GM19438 (cell line): ENCODE measurements at regions not wholly inside any gene's neighbourhood (a gene's known extent, or its start where the extent isn't known, plus 50 kb on each side); places are given as distances from the start of the nearest gene placed in this dataset.

ENCODE experiments used
- ATAC-seq: cut with Tn5 transposase; IDR thresholded peaks from one replicate; pipeline ENCODE4 v1.9.1; 2021; ENCODE audit warnings: low read depth; ENCODE audit not compliant: unreplicated experiment

DNA sequence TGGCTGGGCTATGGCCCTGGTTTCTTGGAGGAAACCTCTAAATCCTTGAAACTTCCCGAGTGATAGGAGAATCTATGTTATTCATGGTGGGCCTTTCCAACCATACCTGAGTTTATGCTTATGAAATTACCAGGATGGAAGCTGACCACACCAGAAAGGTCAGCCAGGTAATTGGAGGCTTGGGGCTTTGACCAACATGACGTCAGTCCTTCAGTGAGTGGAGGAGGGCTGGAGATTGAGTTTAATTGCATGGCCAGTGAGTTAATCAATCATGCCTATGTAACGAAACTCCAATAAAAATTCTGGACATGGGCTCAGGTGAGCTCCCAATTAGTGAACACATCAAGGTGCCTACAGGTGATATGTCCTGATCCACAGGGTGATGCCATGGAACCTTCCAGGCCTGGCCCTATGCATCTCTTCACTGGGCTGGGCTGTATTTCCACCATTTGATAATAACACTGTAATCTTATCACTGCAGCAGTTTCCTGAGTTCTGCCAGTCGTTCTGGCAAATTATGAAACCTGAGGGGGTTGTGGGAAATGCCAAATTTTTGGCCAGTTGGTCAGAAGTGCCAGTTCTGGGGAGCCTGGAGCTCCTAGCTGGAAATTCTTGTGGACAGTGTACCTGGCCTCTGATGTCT, 106.5 kb downstream of the CDH26 start:
- ATAC-seq: no peak

DNA sequence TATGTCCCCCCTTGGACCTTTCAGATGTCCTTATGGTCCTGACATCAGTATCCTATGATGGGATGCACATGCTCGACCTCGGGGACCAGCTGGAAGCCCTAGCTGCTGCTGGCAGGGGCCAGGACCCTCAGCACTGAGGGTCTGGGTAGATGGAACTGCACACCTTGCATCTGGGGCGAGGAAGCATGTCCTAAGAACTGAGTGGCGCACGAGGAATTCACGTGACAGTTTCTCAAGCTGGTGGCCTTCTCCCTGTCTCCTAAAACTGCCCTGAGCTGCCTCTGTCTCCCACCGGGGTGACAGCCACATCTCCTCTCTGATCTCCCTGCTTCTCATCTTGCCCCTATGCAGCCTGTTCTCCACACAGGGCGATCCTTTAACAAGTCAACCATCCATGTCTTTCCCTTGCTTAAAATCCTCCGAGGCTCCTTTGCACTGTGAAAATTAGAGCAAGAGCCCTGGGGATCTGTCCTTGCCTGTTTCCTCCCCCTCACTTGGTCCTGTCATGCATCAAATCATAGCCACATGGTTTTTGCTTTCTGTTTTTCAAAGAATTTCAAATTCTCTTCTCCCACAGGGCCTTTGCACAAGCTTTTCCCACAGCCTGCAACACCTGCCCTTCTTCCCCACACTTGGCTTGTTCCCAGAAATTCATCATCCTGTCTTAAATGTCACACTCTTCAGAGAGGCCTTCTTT, 107.7 kb downstream of the CDH26 start:
- no peak for ATAC-seq

DNA sequence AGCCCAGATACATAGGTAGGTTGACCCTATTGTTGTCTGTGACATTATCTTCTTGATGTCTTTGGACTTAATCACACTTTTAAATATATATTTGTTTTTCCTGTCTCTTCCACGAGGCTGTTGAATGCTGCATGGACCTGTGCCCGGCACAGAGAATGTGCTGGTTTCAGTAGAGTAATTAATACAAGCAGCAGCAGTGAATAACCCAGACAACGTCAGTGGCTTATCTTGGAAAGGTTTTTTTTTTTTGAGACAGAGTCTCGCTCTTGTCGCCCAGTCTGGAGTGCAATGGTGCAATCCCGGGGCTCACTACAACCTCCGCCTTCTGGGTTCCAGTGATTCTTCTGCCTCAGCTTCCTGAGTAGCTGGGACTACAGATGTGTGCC, 108.2 kb downstream of the CDH26 start:
- ATAC-seq: no peak

DNA sequence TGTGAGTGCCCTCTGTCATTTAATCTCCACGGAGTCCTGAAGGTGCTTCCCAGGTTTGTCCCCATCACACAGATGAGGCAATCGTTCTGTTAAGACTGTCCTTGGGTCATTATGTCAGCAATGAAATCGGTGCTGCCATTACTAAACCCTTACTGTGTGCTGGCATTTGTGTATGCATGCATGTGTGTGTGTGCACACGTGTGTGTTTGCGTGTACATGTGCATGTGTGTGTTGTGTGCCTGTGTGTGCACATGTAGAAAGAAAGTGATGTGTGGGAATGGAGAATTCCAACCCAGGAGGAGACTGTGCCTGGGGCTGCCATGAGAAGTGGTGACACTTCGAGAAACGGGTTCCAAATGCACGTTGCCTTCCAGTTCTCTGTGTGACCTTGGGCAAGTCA, 110.3 kb downstream of the CDH26 start:
- ATAC-seq: no peak

DNA sequence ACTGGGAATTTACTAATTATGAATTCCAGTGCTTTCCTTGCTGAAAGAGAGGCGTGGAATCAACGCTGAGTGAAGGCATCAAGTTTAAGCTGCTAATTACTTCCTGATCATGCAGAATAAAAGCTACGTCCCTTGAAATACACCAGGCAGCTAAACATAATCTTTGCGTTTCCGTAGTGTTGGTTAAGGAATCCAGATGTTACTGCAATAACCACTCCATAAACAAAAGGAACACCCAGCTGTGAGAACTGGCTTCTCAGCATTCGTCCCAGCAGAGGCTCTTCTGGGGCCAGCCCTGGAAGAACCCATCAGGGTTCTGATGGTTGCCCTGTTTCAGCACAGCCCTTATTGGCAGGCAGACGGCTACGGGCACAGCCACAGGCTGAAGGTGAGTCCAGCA, 111.4 kb downstream of the CDH26 start:
- ATAC-seq: no peak

DNA sequence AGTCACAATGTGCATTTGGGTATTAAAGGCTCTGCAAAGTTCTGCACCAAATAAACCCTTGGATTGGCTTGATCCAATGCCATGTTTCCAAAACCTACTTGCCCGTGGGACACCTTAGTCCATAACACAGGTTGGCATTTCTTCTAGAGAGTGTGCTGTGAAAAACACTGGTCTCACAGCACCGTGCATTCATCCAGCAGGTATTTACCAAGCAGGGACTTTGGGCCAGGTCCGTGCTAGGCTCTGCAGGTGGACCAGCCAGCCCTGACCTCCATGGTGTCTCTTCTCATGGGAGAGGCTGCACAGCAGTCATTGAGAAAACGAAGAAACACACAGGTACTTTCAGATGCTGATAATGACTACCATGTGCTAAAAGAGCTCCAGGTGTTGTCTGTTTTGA, 112.6 kb downstream of the CDH26 start:
- ATAC-seq: no peak

DNA sequence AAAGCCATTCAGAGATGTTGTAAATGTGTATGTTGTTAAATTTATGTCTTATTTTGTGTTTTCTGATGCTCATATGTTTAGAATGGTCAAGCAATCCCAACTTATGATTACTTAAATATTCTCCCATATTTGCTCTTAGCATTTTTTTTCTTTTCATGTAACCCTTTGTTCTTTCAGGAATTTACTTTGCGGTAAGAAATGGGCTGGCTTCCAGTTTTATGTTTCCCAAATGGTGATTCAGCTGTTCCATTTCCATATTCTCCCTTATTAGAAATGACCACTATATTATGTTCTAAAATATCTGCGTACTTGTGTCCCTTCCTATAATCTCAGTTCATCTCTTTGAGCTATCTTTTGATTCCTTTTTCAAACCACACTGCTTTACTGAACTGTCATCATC, 113.7 kb downstream of the CDH26 start:
- ATAC-seq: no peak

DNA sequence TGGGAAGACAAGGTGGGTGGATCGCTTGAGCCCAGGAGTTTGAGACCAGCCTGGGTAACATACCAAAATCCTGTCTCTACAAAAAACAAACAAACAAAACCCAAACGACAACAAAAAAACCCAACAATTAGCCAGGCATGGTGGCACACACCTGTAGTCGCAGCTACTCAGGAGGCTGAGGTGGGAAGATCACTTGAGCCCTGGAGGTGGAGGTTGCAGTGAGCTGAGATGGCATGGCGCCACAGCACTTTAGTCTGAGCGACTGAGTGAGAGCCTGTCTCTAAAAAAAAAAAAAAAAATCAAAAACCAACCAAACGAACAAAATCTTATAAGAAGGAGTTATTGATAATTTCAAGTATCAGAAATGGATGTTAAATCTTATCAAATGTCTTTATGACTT, 114.9 kb downstream of the CDH26 start:
- no peak for ATAC-seq

DNA sequence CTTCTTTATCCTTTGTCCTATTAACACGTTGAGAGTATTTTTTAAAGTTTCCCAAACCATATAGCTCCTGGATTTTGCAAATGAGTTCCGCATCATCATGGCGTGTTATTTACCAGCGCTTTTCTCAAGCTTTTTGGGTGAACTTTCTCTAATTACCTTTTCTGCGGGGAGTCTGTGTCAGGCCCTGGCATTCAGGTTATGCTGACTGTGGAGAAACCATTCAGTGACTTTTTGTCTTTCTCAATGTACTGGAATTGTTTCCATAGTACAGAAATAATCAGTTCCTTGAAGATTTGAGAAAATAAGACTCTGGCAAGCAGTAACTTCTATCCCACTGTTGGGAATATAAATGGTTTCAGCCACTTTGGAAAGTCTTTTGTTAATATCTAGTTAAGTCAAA, 115.3 kb downstream of the CDH26 start:
- no peak for ATAC-seq

DNA sequence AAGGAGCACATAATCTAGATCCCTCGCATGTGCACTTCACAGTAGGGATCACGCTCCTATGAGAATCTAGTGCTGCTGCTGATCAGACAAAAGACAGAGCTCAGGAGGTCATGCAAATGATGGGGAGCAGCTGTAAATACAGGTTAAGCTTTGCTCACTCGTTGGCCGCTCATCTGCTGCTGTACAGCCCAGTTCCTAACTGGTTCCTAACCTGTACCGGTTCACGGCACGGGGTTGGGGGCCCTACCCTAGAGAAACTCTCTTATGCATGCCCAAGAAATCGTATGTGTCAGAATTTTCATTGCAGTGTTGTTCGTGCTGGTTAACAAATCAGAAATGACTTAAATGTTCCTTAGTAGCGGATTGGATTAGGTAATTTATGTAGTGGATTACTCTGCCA, 116.1 kb downstream of the CDH26 start:
- no peak for ATAC-seq

DNA sequence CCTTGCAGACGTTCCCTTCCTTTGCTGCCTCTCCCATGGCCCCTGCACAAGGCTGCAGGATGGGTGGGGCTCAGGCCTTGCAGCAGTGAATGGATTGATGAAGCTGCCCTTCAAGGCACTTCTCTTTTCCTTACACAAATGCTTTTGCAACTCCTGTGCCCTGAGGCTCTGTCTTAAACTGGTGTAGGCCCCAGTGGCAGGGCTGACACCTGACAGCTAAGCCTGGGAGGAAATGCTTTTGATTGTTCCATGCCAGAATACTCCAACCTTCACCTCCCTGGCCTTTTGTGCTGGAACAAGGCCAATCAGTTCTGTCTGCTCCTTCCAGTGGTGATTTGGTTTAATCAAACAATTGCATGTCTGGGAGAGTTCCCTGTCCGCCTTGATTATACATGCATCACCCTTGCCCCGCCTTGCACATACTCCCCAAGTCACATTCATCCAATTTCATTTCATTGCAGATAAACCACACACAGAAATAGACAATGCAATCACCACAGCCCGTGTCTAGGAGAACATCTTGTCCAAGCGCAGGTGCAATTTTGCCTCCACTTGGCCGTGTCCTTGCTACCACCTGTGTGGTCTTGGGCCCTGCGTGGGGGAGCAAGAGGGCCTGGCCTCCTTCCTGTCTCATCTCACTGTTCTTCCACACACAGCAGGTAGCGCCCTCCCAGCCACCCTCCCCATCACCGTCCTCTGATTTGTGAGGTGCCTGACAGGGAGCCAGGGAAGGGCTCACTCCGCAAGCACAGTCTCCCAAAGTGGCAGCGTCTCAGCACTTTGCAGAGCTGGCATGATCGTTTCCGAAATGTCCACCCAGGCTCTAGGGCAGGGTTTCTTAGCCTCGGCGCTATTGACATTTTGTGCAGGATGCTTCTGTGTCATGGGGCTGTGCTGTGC, 120.4 kb downstream of the CDH26 start:
- ATAC-seq: no peak

DNA sequence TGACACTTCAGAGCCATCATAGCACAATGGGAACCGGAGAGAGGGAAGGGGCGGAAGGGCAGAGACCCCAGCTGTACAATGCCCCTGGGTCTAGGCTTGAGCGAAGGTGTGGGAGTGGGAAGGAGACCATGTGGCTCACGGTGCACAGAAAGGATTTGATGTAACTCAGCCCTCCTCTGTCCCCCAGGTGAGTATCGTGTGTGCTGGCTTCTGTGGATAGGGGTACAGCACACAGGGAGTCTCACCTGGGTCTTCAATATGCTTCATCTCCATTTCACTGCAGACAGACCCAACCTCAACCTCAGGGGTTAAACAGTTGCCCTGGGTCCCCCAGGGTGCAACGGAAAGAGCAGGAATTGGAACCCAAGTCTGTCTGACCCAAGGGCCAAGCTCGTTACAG, 122.2 kb downstream of the CDH26 start:
- no peak for ATAC-seq

DNA sequence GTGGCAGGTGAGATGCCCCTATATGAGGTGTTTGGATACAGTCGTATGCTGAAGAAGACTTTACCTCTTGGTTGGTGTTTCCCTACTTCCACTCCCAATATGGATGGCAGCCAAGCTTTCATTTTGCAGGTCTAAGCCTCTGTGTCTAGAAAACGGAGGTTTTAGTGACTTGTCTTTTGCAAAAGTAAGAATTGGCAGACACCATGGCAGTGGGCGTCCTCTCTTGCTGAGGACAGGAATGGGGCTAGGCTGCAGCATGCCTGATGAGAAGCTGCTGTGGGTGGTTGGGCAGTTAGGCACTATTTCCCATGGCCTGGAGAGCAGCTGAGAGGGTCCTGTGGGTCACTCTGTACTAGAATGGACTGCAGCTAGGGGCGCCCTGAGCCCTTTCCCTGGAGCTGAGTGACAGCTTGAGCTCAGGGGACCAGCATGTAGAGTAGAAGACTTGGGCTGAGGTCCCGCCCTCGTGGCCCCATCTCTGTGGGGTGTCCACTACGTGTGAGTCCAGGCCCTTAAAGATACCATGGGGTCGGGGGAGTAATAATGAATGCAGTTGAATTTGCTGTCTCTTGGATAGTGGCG, 127.4 kb downstream of the CDH26 start:
- no peak for ATAC-seq

DNA sequence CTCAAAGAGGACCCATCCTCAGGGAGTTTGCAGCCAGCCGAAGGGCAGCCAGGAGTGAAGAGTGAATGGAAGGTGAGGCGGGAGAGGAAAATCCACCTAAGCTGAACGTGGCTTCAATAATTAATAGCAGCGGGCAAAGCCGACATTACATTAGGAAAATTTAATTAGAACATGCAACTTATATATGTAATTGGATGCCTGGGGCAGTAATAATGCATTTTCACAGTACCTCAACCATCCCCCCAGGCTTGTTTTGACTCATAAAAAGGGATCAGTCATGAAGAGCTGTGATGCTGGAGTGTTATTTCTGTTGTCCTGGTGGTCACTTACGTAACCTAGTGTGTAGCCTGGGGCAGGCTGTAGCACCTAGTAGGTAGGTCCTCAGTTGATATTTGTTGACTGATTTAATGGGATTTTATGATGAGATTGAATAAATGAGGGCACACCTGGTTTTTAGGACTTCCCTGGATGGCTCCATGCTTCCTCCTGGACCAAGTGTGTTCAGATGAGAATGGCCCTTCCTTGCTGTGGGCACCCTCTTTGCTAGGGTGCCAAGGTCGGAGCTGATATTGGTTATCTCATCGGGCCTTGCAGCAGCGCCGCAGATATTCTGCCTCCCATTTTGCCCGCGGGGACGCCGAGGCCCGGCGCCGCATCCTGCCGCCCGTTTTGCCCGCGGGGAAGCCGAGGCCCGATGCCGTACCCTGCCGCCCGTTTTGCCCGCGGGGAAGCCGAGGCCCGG, 128.8 kb downstream of the CDH26 start:
- ATAC-seq: no peak

DNA sequence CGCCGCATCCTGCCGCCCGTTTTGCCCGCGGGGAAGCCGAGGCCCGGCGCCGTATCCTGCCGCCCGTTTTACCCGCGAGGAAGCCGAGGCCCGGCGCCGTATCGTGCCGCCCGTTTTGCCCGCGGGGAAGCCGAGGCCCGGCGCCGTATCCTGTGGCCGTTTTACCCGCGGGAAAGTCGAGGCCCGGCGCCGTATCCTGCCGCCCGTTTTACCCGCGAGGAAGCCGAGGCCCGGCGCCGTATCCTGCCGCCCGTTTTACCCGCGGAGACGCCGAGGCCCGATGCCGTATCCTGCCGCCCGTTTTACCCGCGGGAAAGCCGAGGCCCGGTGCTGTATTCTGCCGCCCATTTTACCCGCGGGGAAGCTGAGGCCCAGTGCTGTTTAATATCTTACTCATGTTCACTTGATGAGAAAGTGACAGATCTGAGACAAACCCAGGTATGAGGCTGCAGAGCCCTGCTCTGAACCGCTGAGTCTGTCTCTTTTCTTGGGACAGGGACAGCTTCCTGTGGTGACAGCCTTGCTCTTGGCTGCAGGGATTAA, 129.4 kb downstream of the CDH26 start:
- no peak for ATAC-seq

DNA sequence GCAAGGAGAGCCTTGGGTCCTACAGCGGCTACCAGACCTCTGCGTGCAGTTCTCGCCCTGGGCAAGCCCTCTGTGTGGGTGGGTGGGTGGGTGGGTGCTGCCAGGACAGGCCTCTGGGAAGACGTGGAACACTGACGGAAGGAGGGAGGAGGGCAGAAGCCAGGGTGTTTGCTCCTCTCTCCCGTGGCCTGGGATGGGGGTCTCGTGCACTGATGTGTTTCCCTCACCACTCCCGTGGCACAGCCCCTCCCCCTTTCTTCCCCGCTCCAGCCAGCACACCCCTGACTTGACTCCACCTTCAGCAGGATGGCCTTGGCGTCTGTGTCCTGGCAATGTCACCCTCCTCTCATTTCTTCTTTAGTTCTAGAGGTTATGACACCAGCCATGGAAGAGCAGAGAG, 130.0 kb downstream of the CDH26 start:
- ATAC-seq: no peak

DNA sequence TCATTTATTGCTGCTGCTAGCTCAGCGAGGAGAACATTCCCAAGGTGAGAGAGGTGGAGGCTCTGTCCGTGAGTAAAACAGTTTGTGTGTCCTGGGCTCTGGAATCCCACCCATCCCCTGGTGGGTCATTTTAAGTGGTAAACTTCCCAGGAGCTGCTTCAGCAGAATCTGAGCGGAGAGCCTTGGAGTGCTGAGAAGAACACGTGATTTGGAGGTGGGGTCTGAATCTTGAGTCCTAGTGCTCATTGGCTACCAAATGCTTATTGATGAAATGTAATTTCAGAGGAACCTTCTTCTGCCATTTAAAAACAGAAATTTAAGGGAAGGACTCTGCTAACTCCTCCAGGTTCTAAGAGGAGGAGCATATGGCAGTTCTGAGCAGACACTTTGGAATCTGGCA, 132.4 kb downstream of the CDH26 start:
- no peak for ATAC-seq

DNA sequence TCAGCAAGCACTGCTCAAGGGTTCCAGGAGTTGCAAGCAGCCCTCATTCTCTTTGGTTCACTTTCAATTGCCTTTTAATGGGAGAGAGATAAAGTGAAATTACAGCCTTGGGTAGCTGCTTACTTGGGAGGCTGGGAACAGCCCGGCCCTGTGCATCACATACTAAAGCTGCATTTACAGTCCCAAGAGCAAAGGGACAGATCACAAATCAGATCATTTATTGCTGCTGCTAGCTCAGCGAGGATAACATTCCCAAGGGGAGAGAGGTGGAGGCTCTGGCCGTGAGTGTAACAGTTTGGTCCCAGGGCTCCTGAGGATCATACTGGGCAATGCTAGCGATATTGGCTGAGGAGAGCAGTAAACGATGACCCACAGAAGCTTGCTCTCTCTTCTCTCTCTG, 133.1 kb downstream of the CDH26 start:
- ATAC-seq: no peak

DNA sequence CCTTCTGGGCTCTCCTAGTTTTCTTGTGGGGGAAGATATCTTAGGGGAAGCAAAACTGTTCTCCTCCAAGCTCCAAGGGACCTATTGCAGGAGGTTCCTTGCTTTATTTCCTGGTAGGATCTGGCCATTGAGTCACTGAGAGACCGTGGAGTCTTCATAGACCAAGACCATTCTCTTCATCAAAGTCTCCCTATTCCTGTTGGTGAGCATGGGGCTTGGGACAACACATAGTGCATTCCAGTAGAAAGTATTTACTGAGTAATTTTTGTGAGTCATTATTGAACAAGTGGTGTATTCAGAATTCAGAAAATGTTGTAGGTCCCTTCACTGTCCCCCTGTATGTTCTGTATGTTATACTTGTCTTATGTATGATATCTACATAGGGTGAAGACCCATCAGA, 133.6 kb downstream of the CDH26 start:
- ATAC-seq: no peak

DNA sequence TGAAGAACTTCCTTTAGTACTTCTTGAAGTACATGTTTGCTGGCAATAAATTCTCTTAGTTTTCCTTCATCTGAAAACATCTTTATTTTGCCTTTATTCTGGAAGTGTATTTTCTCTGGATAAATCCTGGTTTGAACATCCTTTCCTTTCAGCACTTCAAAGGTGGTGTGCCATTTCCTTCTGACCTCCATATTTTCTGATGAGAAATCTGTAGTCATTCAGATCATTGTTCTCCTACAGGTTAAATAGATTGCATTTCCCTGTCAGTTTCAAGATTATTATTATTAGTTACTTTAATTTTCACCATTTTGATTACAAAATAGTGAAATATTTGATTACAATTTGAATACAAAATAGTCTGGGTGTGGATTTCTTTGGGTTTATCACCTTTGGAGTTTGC, 134.5 kb downstream of the CDH26 start:
- ATAC-seq: no peak
